22Rv1 (cell line): ENCODE measurements at regions not wholly inside any gene's neighbourhood (a gene's known extent, or its start where the extent isn't known, plus 50 kb on each side); places are given as distances from the start of the nearest gene placed in this dataset.

Source experiments
- ZFX ChIP-seq: fragments of 450-650 bp; IDR thresholded peaks from 2 replicates; pipeline ENCODE4 v1.6.1; 2017; ENCODE audit warnings: antibody characterized with exemption, borderline replicate concordance
- TF ChIP-seq, protein P1 (sequence below): fragments of 450-650 bp; IDR thresholded peaks from 2 replicates; pipeline ENCODE4 v1.5.1; 2017; ENCODE audit warnings: mild to moderate bottlenecking

DNA sequence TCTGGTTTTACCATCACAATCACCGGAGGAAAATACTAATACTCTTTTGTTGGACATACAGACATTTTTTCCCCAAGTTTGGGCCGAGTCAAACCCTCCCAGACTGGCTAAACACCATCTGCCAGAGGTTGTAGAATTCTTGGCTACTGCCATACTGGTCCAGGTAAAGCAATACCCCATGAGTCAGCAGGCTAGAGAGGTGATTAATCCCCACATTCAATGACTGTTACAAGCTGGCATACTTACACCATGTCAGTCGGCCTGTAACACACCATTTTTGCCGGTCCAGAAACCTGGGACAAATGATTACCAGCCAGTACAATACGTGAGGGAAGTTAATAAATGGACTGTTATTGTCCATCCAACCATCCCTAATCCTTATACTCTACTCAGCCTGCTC lies 923.9 kb upstream of the AMELY start:
- TF ChIP-seq, protein P1, sequence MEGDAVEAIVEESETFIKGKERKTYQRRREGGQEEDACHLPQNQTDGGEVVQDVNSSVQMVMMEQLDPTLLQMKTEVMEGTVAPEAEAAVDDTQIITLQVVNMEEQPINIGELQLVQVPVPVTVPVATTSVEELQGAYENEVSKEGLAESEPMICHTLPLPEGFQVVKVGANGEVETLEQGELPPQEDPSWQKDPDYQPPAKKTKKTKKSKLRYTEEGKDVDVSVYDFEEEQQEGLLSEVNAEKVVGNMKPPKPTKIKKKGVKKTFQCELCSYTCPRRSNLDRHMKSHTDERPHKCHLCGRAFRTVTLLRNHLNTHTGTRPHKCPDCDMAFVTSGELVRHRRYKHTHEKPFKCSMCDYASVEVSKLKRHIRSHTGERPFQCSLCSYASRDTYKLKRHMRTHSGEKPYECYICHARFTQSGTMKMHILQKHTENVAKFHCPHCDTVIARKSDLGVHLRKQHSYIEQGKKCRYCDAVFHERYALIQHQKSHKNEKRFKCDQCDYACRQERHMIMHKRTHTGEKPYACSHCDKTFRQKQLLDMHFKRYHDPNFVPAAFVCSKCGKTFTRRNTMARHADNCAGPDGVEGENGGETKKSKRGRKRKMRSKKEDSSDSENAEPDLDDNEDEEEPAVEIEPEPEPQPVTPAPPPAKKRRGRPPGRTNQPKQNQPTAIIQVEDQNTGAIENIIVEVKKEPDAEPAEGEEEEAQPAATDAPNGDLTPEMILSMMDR = no peak
- no peak for TF ChIP-seq ZFX
